ENCODE measurements at regions not wholly inside any gene's neighbourhood (a gene's known extent, or its start where the extent isn't known, plus 50 kb on each side); places are given as distances from the start of the nearest gene placed in this dataset.

GRCh38 chr22:47318041-47318737 lies 555.7 kb downstream of the TBC1D22A start:
- ATAC-seq (no peak), DNase-seq (no peak)
- 69 to 76% (median 75%) methylated on average over 9 of the region's 9 CpGs for WGBS, 3 donors
- peaks cover 14% of the 10 kb centered on the region for H3K9me3 ChIP-seq
- no peak overlapping the region for H3K27ac ChIP-seq
- no peak overlapping the region for H3K4me3 ChIP-seq
- peaks cover 0 to 4% (median 2%) of the 10 kb centered on the region in 3 donors for H3K27me3 ChIP-seq (ENCODE audit: insufficient read depth in 3 of 3, low read length in 2 of 3)
- no peaks in the 10 kb centered on the region for H3K4me1 ChIP-seq
- no peaks in the 10 kb centered on the region for H3K36me3 ChIP-seq (ENCODE audit: insufficient read depth in 1 of 2, low read depth in 1 of 2)
- TF ChIP-seq CTCF (IDR thresholded peaks at IDR 0.05): no peak
- intact Hi-C loops (cut with DNase I): no loop called here

GRCh38 chr22:47315862-47316419 lies 553.5 kb downstream of the TBC1D22A start:
- intact Hi-C loops (cut with DNase I): no loop called here
- H3K36me3 ChIP-seq (ENCODE audit: insufficient read depth in 1 of 2, low read depth in 1 of 2): no peaks in the 10 kb centered on the region
- peaks cover 10% of the 10 kb centered on the region for H3K9me3 ChIP-seq
- no peaks in the 10 kb centered on the region for H3K4me1 ChIP-seq
- no peak for TF ChIP-seq CTCF (IDR thresholded peaks at IDR 0.05)
- no peak overlapping the region for H3K27ac ChIP-seq
- H3K27me3 ChIP-seq (ENCODE audit: insufficient read depth in 3 of 3, low read length in 2 of 3): peaks cover 0 to 4% (median 2%) of the 10 kb centered on the region in 3 donors
- DNase-seq (no peak), ATAC-seq (no peak)
- H3K4me3 ChIP-seq: no peak overlapping the region
- WGBS, 3 donors: 22 to 33% (median 31%) methylated on average over 7 of the region's 7 CpGs

- H3K27me3 ChIP-seq (ENCODE audit: insufficient read depth in 3 of 3, low read length in 2 of 3): peaks cover 0 to 2% (median 0%) of the 10 kb centered on the region in 3 donors
- no peak for DNase-seq
- TF ChIP-seq CTCF (IDR thresholded peaks at IDR 0.05): no peak
- no peaks in the 10 kb centered on the region for H3K4me1 ChIP-seq
- 89 to 100% (median 92%) methylated on average over 1 of the region's 1 CpG for WGBS, 3 donors
- intact Hi-C loops (cut with DNase I): no loop called here
- H3K36me3 ChIP-seq (ENCODE audit: insufficient read depth in 1 of 2, low read depth in 1 of 2): no peaks in the 10 kb centered on the region
- no peak overlapping the region for H3K4me3 ChIP-seq
- H3K9me3 ChIP-seq: no peaks in the 10 kb centered on the region
- H3K27ac ChIP-seq: no peak overlapping the region
- no peak for ATAC-seq
Measured at GRCh38 chr22:47310601-47311000, 548.2 kb downstream of the TBC1D22A start.

- 41 to 54% (median 42%) methylated on average over 4 of the region's 4 CpGs for WGBS, 3 donors
Measured at GRCh38 chr22:47309946-47310345, 547.5 kb downstream of the TBC1D22A start.

More at GRCh38 chr22:47309946-47310345, 547.5 kb downstream of the TBC1D22A start:
- ATAC-seq (no peak), DNase-seq (no peak)
- Histone ChIP-seq H3K36me3 (ENCODE audit: insufficient read depth in 1 of 2, low read depth in 1 of 2) (no peaks in the 10 kb centered on the region), H3K4me1 (no peaks in the 10 kb centered on the region), H3K27ac (no peak overlapping the region), H3K9me3 (no peaks in the 10 kb centered on the region), H3K4me3 (no peak overlapping the region), H3K27me3 (ENCODE audit: insufficient read depth in 3 of 3, low read length in 2 of 3) (peaks cover 0 to 2% (median 0%) of the 10 kb centered on the region in 3 donors)
- intact Hi-C loops (cut with DNase I): no loop called here
- no peak for TF ChIP-seq CTCF (IDR thresholded peaks at IDR 0.05)

Measured in psoas muscle (tissue), 7 donors.